GM19099 (cell line): ENCODE measurements at regions not wholly inside any gene's neighbourhood (a gene's known extent, or its start where the extent isn't known, plus 50 kb on each side); places are given as distances from the start of the nearest gene placed in this dataset.

Source experiments
- POLR2A ChIP-seq: IDR thresholded peaks from 3 replicates; pipeline ENCODE4 v1.6.1; 2011; ENCODE audit warnings: low read depth; ENCODE audit not compliant: insufficient read length; ENCODE audit errors: extremely low read depth

DNA sequence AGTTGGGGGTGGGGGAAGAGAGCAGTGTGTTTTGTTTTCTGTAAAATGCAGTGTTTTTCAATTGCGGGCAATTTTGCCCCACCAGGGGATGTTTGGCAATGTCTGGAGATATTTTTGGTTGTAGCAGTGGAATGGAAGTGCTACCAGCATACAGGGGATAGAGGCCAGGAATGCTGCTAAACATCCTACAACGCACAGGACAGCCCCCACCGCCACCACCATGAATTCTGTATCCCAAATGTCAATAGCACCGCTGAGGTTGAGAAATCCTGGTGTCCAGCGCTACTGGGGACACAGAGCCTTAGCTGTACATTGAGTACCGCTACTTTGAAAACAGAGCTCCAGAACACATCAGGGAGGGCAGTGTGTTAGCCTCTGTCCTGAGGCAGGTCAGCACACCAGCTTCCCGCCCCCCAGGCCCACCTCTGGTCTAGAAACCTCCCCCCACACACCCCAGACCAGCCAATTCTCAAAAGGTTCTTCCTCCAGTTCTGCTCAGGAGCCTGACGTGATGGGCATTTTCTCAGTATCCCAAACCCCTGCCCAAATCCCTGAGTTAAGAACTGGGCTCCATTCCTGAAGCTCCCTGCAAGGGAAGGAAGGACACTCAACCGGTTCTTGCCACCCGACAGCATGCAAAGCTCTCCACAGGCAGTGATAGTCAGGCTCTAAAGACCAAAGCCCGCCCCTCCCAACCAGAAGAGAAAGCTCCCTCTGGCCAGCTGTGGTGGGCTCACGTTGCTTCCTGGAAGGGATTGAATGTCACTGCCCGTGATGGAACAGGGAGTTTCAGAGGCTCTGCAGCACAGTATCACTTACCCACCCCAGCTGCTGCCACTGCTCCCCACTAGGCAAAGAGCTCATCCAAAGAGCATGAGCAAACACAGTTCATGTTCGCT is 321.5 kb upstream of the JARID2 start:
- no peak for TF ChIP-seq POLR2A

DNA sequence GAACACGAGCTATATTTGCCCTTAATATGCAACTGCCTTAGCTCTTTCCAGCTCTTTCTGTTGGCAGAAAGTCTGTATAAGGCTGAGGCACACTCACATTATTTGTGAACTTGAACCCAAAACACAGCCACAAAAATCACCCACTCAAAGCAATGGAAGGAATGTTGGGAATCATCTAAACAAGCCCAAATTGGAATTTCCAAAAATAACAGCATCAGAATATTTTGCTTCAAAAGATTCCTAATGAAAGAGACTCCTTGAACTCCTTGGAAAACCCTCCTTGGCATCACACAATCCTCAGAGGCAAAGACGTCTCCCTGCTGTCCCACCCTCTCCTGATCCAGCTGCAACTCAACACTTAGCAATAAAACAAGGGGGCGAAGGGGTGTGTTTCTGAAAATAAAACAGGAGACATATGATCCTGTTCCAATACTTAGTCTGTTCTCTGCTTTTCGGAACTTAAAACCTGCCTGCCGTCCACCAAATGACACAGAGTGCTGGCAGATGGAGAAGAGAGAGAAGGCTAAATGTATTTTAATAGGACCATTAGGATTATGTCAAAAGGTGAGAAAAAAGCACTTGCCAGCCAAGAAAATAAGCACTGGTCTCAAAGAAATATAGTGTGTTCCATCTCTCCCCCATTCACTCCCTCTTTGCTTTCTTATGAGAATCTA is 320.7 kb upstream of the JARID2 start:
- TF ChIP-seq POLR2A, result no peak

DNA sequence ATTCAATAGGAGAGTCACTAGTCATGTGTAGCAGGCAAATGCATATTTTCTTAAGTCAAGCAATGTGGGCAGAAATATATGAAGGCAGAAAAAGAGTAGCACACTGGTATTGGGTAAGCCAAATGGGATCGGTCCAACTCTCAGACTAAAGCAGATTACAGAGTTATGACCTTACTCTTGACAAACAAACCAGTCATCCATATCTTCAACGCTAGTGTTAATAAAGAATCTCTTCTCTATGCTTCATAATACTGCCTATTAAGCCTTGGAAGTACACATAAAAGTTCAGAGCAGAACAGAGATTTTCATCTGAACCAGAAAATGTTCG is 320.2 kb upstream of the JARID2 start:
- TF ChIP-seq POLR2A, result no peak

DNA sequence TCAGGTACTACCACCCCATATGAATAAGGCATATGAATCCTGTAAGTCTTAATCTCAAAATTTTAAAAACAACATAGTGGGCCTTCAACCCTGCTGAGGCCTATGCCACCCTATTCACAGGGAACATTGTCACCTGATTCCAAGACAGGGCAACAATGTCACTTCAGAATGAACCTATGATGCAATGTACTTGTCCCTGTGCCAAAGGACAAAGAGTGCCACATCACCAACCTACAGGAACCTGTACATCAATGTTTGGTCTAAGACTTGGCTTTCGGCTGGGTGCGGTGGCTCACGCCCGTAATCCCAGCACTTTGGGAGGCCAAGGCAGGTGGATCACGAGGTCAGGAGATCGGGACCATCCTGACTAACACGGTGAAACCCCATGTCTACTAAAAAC is 318.5 kb upstream of the JARID2 start:
- TF ChIP-seq POLR2A, result no peak

DNA sequence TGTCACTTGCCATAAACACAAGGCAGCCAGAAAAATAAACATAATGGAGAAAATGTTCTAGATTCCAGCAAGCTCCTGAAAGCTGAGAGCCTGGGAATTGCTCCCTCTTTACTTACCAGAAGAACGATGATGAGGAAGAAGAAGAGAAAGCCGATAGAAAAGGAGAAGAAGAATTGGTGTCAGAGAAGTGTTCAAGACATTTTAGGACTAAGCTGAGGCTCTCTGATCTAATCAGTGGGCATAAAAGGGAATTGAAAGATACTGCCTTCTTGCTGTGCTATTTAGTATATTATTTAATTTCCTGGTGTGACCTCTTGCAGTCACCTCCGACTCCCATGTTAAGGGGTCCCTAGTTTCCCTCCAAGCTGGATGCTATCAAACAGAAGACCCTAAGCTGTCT is 316.6 kb upstream of the JARID2 start:
- TF ChIP-seq POLR2A, result no peak

DNA sequence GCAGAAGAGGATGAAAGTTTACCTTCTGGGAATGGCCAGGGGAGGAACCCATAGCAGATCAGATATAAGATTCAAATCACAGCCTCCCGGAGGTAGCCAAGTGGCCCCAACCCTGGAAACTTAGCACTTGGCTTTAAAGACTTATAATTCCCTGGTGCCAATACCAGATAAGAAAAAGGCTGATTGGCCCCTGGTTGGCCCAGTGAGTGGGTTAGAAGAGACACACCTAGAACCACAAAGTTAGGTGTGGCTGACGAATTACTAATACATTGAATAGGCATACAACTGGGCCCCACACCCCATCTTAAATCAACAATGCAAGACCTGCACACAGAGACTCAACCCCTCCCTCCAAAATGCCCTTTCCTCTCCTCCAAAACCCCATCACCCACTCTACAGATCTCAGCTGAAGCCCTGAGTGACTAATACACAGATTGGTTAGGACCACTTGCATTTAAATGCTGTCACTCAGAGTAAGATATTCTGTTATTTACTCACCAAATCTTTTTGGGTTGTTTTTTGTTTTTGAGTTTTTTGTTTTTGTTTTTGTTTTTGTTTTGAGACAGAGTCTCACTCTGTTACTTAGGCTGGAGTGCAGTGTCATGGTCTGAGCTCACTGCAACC is 315.4 kb upstream of the JARID2 start:
- no peak for TF ChIP-seq POLR2A

DNA sequence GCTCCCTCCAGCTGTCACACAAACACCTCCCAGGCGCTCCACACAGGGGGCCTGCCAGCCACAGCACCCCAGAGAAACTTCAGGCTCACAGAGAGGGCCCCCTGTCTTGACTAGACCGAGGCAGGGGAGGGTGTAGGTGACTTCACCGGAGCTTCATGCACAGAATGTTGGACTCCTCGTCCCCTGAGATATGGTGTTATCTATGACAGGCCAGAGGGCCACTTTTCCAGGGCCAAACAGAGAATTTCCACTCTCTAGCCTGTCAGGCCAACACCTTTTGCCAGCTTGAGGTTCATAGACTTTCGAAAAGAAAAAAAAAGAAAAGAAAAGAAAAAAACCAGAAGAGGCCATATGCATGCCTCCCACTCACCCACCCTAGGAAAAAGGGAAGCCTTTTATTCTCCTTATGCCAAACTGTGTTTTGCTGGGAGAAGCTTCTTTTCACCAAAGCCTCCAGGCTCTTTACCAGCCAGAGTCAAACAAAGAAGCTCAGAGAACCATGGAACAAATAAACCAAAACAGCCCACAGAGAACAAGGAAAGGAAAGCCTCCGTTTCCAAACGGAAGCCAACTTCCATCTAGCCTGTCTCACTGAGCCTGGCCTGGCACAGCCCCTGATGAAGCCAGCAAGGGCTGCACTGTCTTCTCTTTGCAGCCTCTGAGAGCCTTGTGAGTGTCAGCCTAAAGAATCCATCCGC is 313.2 kb upstream of the JARID2 start:
- no peak for TF ChIP-seq POLR2A

DNA sequence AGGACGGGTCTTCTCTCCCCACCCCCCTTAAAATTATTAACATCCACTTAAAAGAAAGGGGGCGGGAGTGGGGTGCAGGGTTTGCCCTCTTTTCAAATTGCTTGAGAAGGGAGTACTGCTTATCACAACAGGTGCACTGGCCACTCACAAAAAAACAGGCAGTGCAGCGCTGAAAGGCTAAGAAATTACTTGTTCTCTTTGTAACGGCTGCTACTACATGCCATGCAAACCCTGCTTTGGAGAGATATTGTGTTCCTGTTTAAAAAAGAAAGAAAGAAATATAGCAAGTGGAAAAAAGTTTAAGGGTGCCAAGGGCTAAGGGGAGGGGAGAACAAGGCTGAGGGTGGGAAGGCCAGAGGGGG is 312.7 kb upstream of the JARID2 start:
- no peak for TF ChIP-seq POLR2A

DNA sequence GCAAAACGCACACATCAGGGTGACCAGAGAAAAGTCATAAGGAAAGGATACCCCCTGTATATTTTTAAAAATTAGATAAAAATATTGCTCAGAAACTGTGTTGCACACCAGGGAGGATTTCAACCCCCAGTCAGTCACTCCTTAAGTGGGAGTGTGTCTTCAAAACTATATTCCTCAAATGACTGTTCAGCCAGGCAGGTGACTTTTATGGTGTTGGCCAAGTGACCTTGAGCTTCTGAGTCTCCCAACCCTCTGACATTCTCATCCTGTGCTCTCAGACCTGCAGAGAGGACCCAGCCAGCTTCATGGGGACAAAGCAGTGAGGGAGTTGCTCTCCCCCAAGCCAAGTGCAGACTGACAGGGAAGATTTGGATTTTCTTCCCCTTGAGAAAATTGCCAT is 311.9 kb upstream of the JARID2 start:
- no peak for TF ChIP-seq POLR2A

DNA sequence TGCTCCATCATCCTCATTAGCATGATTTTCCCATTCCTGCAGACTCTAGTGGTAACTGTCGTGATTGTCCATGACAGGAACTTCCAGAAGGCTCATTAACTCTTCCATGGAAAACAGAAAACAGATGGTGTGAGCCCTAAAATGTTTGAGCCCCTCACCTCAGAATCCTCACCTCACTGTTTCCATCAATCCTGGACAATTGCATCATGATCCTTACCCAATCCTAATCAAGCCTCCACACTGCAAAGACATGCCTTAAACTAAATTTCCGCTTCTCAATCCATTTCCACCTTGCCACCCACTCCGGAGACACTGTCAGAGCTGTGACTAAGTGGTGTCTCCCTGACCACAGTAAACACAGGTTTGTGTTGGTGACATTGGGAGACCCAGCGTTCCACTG is 311.0 kb upstream of the JARID2 start:
- TF ChIP-seq POLR2A, result no peak

DNA sequence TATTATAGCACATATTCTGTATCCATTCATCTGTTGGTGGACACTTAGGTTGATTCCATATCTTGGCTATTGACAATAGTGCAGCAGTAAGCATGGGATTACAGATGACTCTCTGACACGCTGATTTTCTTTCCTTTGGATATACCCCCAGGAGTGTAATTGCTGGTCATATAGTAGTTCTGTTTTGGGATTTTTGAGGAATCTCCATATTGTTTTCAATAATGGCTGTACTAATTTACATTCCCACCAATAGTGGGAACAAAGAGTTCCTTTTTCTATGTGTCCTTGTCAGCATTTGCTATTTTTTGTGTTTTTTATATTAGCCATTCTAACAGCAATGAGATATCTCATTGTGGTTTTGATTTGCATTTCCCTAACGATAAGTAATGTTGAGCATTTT is 309.0 kb upstream of the JARID2 start:
- TF ChIP-seq POLR2A, result no peak

DNA sequence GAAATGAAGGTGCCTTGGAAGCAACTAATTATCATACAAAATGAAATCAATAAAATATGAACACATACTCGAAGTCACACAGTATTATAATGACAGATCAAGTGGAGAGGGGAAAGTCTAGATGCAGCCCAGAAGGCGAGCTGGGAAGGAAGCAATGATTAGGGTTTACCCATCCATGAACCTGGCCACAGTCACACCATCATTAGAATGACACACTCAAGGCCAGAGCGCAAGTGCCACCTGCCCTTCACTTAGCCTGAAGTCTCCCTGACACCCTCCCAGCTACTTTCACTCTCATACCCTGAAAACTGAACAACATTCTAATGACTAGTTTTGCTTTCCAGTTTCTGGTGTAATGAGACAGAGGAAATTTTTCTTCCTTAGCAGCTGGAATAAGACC is 302.8 kb upstream of the JARID2 start:
- TF ChIP-seq POLR2A, result no peak

DNA sequence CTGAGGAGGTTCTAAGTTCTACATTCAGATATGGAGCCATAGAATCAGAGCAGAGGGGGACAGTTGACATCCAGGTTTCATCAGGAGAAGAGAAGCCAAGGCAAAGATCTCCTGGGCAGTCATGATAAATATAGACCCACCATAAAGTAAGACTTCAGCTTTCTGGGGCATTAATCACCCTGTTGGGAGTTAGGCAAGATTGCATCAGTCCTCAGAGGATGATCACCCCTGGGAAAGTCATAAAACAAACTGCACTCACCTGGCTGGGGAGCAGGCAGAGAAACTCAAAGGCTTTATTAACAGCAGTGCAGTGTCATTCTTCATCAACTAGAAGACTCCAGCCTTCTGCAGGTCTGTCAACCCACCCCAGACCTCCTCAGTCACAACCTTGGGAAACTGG is 301.3 kb upstream of the JARID2 start:
- TF ChIP-seq POLR2A, result no peak

DNA sequence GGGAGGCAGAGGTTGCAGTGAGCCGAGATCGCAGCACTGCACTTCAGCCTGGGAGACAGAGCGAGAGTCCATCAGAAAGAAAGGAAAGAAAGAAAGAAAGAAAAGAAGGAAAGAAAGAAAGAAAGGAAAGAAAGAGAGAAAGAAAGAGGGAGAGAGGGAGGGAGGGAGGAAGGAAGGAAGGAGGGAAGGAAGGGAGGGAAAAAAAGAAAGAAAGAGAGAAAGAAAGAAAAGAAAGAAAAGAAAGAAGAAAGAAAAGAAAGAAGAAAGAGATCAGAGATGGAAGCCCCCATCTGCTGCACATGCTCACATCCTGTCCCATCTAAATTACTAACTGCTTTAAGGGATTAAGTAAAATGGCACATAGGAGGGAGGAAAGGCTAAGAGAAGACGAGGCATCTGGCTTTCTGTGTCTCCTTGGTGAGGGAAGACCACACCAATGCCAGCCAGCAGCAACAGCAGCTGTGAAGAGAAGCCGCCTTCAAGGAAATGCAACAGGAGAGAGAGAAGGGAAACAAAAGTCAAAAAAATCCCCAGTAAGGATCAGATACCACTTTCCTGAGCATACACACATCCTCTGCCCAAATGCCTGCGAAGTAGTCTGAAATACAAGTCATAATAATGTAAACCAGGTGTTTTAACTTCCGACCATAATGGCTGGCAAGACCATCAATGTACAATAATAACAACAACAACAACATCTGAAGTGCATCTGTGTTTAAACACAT is 300.2 kb upstream of the JARID2 start:
- no peak for TF ChIP-seq POLR2A

DNA sequence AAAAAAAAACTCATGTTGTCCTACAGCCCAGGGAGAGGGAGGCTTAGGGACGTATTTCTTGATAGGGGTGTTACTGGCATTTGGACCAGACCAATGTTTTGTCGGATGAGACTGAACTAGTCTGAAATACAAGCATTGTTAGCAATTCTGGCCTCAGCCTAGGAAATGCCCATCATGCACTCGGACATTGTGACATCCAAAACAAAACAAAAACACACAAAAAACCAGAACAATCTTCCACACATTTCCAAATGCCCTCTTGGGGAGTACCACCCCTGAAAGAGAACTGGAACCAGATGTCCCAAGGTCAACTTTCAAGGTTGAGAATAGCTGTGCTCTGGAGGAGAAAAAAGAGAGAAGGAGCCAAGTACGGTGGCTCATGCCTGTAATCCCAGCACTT is 299.1 kb upstream of the JARID2 start:
- TF ChIP-seq POLR2A, result no peak

DNA sequence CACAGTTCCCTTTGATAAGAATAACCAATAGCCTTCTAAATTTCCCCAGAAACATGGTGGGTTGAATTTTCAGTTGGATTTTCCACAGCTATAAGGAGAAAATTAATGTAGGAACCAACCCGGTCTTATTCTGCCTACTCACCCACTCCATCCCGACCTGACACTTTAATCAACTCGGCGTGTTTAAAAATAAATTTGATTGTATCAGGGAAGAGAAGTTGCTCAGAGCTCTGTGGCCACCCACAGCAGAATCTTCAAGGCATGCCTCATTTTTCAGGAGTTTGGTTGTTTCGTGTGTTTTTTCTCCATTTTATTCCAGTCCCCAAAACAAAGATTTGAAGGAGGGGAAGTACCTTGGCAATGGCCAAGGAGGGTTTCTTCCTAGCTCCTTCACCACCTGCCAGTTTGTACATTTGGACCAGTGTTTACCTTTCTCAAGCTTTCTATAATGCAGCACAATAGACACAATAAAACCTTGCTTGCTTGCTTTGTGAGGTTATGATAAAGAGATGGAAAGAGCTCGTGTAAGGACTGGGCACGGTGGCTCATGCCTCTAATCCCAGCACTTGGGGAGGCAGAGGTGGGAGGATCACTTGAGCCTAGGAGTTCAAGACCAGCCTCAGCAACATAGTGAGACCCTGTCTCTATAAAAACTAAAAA is 297.2 kb upstream of the JARID2 start:
- TF ChIP-seq POLR2A, result no peak
